PC-3 (cell line): ENCODE measurements at regions not wholly inside any gene's neighbourhood (a gene's known extent, or its start where the extent isn't known, plus 50 kb on each side); places are given as distances from the start of the nearest gene placed in this dataset.

Experiments
- CTCF ChIP-seq: fragments of 300-600 bp; sonication (generic); conservative IDR thresholded peaks from 2 replicates; pipeline ENCODE4 v1.5.1; 2017; ENCODE audit warnings: antibody characterized with exemption, low read depth, mild to moderate bottlenecking, low read length
- EZH2 ChIP-seq: fragments of 300-600 bp; sonication (generic); IDR thresholded peaks from one replicate; pipeline ENCODE4 v1.6.1; 2017; ENCODE audit warnings: antibody characterized with exemption, mild to moderate bottlenecking, low read length; ENCODE audit not compliant: unreplicated experiment

DNA sequence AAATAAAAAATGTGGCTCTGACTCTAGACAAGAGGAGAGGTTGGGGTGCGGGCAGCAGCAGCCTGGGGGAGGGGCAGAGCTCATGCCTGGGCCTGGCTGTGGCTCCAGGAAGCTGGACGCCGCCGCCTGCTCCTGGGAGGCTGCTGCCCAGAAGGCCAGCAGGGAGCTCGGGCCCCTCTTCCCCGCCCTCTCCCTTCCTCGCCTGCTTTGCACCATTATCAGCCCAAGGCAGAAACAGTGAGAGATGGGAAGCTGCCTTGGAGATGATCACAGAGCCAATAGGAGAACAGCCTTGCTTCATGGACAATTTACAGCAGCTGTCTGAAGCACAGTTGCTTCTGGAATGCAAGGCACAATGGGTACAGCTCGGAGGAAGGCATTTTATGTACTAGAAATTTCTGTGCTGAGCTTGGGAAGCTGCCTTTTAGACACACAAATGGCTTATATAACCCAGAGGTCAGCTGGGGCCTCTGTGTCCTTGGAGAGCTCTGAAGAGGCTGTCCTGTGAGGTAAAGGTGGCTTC lies 55.3 kb upstream of the AFF3 start:
- TF ChIP-seq EZH2, result no peak
- TF ChIP-seq CTCF, result no peak
